Cardiac muscle cell (in vitro differentiated cells and primary cell): ENCODE measurements at regions not wholly inside any gene's neighbourhood (a gene's known extent, or its start where the extent isn't known, plus 50 kb on each side); places are given as distances from the start of the nearest gene placed in this dataset.

ENCODE experiments used
- DNase-seq, 2 donors: peaks; one replicate each; pipeline versions ENCODE4 v3.0.0 to v3.0.0-alpha.2; 2010 to 2017; ENCODE audit warnings: low read depth in 1 of 2, low spot score in 1 of 2
- H3K27ac ChIP-seq: fragments of 200-600 bp; sonication (generic); 2 replicates; pipeline ENCODE4 v1.5.1; 2016
- H3K27me3 ChIP-seq: fragments of 200-600 bp; sonication (generic); 2 replicates; pipeline ENCODE4 v1.6.0; 2016; ENCODE audit warnings: control low read depth
- H3K36me3 ChIP-seq: fragments of 200-600 bp; sonication (generic); 2 replicates; pipeline ENCODE4 v1.5.1; 2016; ENCODE audit warnings: control low read depth
- H3K4me1 ChIP-seq: fragments of 200-600 bp; sonication (generic); 2 replicates; pipeline ENCODE4 v1.8.1; 2017; ENCODE audit warnings: low read depth, mild to moderate bottlenecking, mixed run types
- H3K4me3 ChIP-seq: fragments of 200-600 bp; sonication (generic); 2 replicates; pipeline ENCODE4 v1.5.1; 2016; ENCODE audit warnings: mild to moderate bottlenecking
- H3K9me3 ChIP-seq: fragments of 200-600 bp; sonication (generic); 2 replicates; pipeline ENCODE4 v1.5.1; 2017; ENCODE audit warnings: low read depth, mild to moderate bottlenecking, control low read depth
- CTCF ChIP-seq: IDR thresholded peaks from 2 replicates; pipeline ENCODE4 v1.5.1; 2012; ENCODE audit warnings: low read depth, mild to moderate bottlenecking, low read length

- H3K27ac ChIP-seq: no peak overlapping the region
- no peaks in the 10 kb centered on the region for H3K36me3 ChIP-seq
- no peaks in the 10 kb centered on the region for H3K4me1 ChIP-seq
- no peaks in the 10 kb centered on the region for H3K27me3 ChIP-seq
- H3K4me3 ChIP-seq: no peak overlapping the region
- H3K9me3 ChIP-seq: no peaks in the 10 kb centered on the region
- no peak for TF ChIP-seq CTCF
- DNase-seq: no peak
These were observed 167.8 kb downstream of the ALG10 start for GRCh38 chr12:34190054-34190453.

- H3K4me1 ChIP-seq: no peaks in the 10 kb centered on the region
- no peak overlapping the region for H3K27ac ChIP-seq
- no peak for DNase-seq
- no peaks in the 10 kb centered on the region for H3K27me3 ChIP-seq
- TF ChIP-seq CTCF: no peak
- H3K36me3 ChIP-seq: no peaks in the 10 kb centered on the region
- no peak overlapping the region for H3K4me3 ChIP-seq
- no peaks in the 10 kb centered on the region for H3K9me3 ChIP-seq
These were observed 176.6 kb downstream of the ALG10 start for GRCh38 chr12:34198924-34199323.

GRCh38 chr12:34203866-34204620 is 181.7 kb downstream of the ALG10 start:
- H3K4me3 ChIP-seq: no peak overlapping the region
- no peaks in the 10 kb centered on the region for H3K36me3 ChIP-seq
- TF ChIP-seq CTCF: no peak
- no peaks in the 10 kb centered on the region for H3K9me3 ChIP-seq
- no peak for DNase-seq
- no peak overlapping the region for H3K27ac ChIP-seq
- H3K4me1 ChIP-seq: no peaks in the 10 kb centered on the region
- no peaks in the 10 kb centered on the region for H3K27me3 ChIP-seq

- H3K4me1 ChIP-seq: no peaks in the 10 kb centered on the region
- no peaks in the 10 kb centered on the region for H3K36me3 ChIP-seq
- no peaks in the 10 kb centered on the region for H3K27me3 ChIP-seq
- DNase-seq: no peak
- TF ChIP-seq CTCF: no peak
- no peak overlapping the region for H3K4me3 ChIP-seq
- H3K9me3 ChIP-seq: no peaks in the 10 kb centered on the region
- H3K27ac ChIP-seq: no peak overlapping the region
These were observed 182.6 kb downstream of the ALG10 start for GRCh38 chr12:34204830-34205285.

- no peaks in the 10 kb centered on the region for H3K27me3 ChIP-seq
- H3K27ac ChIP-seq: no peak overlapping the region
- no peaks in the 10 kb centered on the region for H3K36me3 ChIP-seq
- no peak for DNase-seq
- no peak for TF ChIP-seq CTCF
- H3K9me3 ChIP-seq: no peaks in the 10 kb centered on the region
- no peaks in the 10 kb centered on the region for H3K4me1 ChIP-seq
- H3K4me3 ChIP-seq: no peak overlapping the region
These were observed 183.1 kb downstream of the ALG10 start for GRCh38 chr12:34205401-34205800.
